ENCODE measurements at regions not wholly inside any gene's neighbourhood (a gene's known extent, or its start where the extent isn't known, plus 50 kb on each side); places are given as distances from the start of the nearest gene placed in this dataset.

DNA sequence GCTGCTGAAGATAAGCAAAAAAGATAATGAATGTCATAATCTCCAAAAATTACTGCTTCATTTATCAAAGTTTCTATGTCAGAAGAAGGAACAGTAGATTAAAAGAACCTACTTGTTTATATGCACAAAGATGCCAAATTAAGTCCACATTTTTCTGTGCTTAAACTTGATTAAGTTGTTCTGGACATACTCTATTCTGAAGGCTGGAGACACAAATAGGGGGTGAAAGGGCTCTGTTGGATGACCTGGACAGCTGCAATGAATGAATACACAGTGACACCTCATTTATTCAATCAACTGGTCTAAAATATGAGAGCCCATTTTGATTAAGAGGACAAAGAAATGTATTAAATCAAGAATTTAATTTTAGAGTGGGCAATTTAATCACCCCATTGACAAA is 276.3 kb upstream of the PCDH9 start:
- TF ChIP-seq POLR2AphosphoS5 (IDR thresholded peaks at IDR 0.05; ENCODE audit: low read depth, low read length) (no peak), TCF7L2 (IDR thresholded peaks at IDR 0.05; ENCODE audit: low read depth, low read length) (no peak), SIN3A (IDR thresholded peaks at IDR 0.05; ENCODE audit: borderline replicate concordance, insufficient read depth, low read depth, low read length) (no peak)
- TF ChIP-seq, protein P1, sequence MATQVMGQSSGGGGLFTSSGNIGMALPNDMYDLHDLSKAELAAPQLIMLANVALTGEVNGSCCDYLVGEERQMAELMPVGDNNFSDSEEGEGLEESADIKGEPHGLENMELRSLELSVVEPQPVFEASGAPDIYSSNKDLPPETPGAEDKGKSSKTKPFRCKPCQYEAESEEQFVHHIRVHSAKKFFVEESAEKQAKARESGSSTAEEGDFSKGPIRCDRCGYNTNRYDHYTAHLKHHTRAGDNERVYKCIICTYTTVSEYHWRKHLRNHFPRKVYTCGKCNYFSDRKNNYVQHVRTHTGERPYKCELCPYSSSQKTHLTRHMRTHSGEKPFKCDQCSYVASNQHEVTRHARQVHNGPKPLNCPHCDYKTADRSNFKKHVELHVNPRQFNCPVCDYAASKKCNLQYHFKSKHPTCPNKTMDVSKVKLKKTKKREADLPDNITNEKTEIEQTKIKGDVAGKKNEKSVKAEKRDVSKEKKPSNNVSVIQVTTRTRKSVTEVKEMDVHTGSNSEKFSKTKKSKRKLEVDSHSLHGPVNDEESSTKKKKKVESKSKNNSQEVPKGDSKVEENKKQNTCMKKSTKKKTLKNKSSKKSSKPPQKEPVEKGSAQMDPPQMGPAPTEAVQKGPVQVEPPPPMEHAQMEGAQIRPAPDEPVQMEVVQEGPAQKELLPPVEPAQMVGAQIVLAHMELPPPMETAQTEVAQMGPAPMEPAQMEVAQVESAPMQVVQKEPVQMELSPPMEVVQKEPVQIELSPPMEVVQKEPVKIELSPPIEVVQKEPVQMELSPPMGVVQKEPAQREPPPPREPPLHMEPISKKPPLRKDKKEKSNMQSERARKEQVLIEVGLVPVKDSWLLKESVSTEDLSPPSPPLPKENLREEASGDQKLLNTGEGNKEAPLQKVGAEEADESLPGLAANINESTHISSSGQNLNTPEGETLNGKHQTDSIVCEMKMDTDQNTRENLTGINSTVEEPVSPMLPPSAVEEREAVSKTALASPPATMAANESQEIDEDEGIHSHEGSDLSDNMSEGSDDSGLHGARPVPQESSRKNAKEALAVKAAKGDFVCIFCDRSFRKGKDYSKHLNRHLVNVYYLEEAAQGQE (IDR thresholded peaks at IDR 0.05; ENCODE audit: insufficient read depth in 1 of 2, low read depth in 2 of 2, low read length in 1 of 2): no peak
- TF ChIP-seq, protein P2, sequence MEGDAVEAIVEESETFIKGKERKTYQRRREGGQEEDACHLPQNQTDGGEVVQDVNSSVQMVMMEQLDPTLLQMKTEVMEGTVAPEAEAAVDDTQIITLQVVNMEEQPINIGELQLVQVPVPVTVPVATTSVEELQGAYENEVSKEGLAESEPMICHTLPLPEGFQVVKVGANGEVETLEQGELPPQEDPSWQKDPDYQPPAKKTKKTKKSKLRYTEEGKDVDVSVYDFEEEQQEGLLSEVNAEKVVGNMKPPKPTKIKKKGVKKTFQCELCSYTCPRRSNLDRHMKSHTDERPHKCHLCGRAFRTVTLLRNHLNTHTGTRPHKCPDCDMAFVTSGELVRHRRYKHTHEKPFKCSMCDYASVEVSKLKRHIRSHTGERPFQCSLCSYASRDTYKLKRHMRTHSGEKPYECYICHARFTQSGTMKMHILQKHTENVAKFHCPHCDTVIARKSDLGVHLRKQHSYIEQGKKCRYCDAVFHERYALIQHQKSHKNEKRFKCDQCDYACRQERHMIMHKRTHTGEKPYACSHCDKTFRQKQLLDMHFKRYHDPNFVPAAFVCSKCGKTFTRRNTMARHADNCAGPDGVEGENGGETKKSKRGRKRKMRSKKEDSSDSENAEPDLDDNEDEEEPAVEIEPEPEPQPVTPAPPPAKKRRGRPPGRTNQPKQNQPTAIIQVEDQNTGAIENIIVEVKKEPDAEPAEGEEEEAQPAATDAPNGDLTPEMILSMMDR (IDR thresholded peaks at IDR 0.05): no peak

GRCh38 chr13:67505376-67505775 is 275.2 kb upstream of the PCDH9 start:
- no peak overlapping the region for H3K4me3 ChIP-seq (ENCODE audit: low read depth in 2 of 2, low read length in 2 of 2)
- H3K9me3 ChIP-seq (ENCODE audit: control insufficient read depth, insufficient read depth, low read depth, low read length): no peaks in the 10 kb centered on the region
- H3K4me1 ChIP-seq (ENCODE audit: control insufficient read depth, insufficient read depth, low read length): no peaks in the 10 kb centered on the region
- H3K27ac ChIP-seq (ENCODE audit: low read length): no peak overlapping the region
- no TSS peak for BruUV-seq (replicated peaks)
- TF ChIP-seq POLR2AphosphoS5 (IDR thresholded peaks at IDR 0.05; ENCODE audit: low read depth, low read length) (no peak), TCF7L2 (IDR thresholded peaks at IDR 0.05; ENCODE audit: low read depth, low read length) (no peak), SIN3A (IDR thresholded peaks at IDR 0.05; ENCODE audit: borderline replicate concordance, insufficient read depth, low read depth, low read length) (no peak)
- TF ChIP-seq, protein P1 (IDR thresholded peaks at IDR 0.05; ENCODE audit: insufficient read depth in 1 of 2, low read depth in 2 of 2, low read length in 1 of 2): no peak
- TF ChIP-seq, protein P2 (IDR thresholded peaks at IDR 0.05): no peak
- no peaks in the 10 kb centered on the region for H3K36me3 ChIP-seq (ENCODE audit: control insufficient read depth, insufficient read depth, low read length)
- DNase-seq (ENCODE audit: low read depth, low spot score) (no peak), ATAC-seq (no peak)
- ChIA-PET CTCF (no interaction called here), POLR2A (no interaction called here)
- intact Hi-C loops (cut with micrococcal nuclease; ENCODE audit: unreplicated experiment) (no loop called here), in situ Hi-C loops (cut with HindIII; ENCODE audit: low pct_unique_long_range_greater_than_20kb, low sequenced_read_pairs) (no loop called here)
- H3K27me3 ChIP-seq (ENCODE audit: control insufficient read depth, insufficient read depth, low read length): no peaks in the 10 kb centered on the region

More for the DNA sequence above, 276.3 kb upstream of the PCDH9 start:
- ChIA-PET CTCF (no interaction called here), POLR2A (no interaction called here)
- Histone ChIP-seq H3K9me3 (ENCODE audit: control insufficient read depth, insufficient read depth, low read depth, low read length) (no peaks in the 10 kb centered on the region), H3K27me3 (ENCODE audit: control insufficient read depth, insufficient read depth, low read length) (no peaks in the 10 kb centered on the region), H3K4me1 (ENCODE audit: control insufficient read depth, insufficient read depth, low read length) (no peaks in the 10 kb centered on the region), H3K4me3 (ENCODE audit: low read depth in 2 of 2, low read length in 2 of 2) (no peak overlapping the region), H3K27ac (ENCODE audit: low read length) (no peak overlapping the region), H3K36me3 (ENCODE audit: control insufficient read depth, insufficient read depth, low read length) (no peaks in the 10 kb centered on the region)
- in situ Hi-C loops (cut with HindIII; ENCODE audit: low pct_unique_long_range_greater_than_20kb, low sequenced_read_pairs): no loop called here
- intact Hi-C loops (cut with micrococcal nuclease; ENCODE audit: unreplicated experiment): no loop called here
- no peak for ATAC-seq
- BruUV-seq (replicated peaks): no TSS peak
- DNase-seq (ENCODE audit: low read depth, low spot score): no peak
